Activated naive CD8-positive, alpha-beta T cell treated with anti-CD3 and anti-CD28 coated beads, Interleukin-2, amount 50 U/mL, for 24 hours (primary cell): ENCODE measurements at regions not wholly inside any gene's neighbourhood (a gene's known extent, or its start where the extent isn't known, plus 50 kb on each side); places are given as distances from the start of the nearest gene placed in this dataset.

ENCODE experiments used
- ATAC-seq: fragments of 150-1000 bp; cut with Tn5 transposase; one replicate; pipeline ENCODE4 v1.10.0; 2021
- DNase-seq: peaks from one replicate; pipeline ENCODE4 v3.0.0; 2021
- H3K27ac Mint-ChIP-seq: one replicate; pipeline ENCODE4 v1.8.0; 2021; ENCODE audit warnings: mild to moderate bottlenecking, mixed read lengths
- H3K27me3 Mint-ChIP-seq: one replicate; pipeline ENCODE4 v1.8.0; 2021; ENCODE audit warnings: mixed read lengths
- H3K36me3 Mint-ChIP-seq: one replicate; pipeline ENCODE4 v1.8.0; 2021; ENCODE audit warnings: low read depth, mixed read lengths
- H3K4me1 Mint-ChIP-seq: one replicate; pipeline ENCODE4 v1.8.0; 2021; ENCODE audit warnings: mixed read lengths
- H3K4me3 Mint-ChIP-seq: one replicate; pipeline ENCODE4 v1.8.0; 2021; ENCODE audit warnings: mild to moderate bottlenecking, moderate library complexity, mixed read lengths
- H3K9me3 Mint-ChIP-seq: one replicate; pipeline ENCODE4 v1.8.0; 2021; ENCODE audit warnings: mixed read lengths

DNA sequence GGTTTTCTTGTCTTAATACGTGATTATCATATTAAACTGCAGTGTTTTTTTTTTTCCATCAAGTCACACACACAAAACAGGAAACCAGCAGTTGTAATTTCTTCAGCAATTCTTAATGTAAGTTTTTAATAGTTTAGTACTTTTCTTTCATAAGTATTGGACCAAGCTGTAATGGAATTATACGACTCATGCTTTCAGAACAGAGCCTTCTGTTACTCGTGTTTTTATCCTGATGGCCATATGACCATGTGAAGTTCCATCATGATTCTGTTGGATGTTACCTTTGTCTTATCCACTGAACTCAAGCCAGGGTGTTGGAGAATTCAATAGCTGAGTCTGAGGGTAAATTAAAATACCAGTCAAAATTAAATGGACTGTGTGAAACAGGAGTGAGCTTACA, 72.0 kb upstream of the S1PR1 start:
- no peak for ATAC-seq
- Mint-ChIP-seq H3K27ac (no peak overlapping the region), H3K27me3 (no peaks in the 10 kb centered on the region), H3K9me3 (no peaks in the 10 kb centered on the region), H3K4me1 (peaks cover 45% of the 10 kb centered on the region), H3K36me3 (no peaks in the 10 kb centered on the region), H3K4me3 (no peak overlapping the region)
- no peak for DNase-seq

DNA sequence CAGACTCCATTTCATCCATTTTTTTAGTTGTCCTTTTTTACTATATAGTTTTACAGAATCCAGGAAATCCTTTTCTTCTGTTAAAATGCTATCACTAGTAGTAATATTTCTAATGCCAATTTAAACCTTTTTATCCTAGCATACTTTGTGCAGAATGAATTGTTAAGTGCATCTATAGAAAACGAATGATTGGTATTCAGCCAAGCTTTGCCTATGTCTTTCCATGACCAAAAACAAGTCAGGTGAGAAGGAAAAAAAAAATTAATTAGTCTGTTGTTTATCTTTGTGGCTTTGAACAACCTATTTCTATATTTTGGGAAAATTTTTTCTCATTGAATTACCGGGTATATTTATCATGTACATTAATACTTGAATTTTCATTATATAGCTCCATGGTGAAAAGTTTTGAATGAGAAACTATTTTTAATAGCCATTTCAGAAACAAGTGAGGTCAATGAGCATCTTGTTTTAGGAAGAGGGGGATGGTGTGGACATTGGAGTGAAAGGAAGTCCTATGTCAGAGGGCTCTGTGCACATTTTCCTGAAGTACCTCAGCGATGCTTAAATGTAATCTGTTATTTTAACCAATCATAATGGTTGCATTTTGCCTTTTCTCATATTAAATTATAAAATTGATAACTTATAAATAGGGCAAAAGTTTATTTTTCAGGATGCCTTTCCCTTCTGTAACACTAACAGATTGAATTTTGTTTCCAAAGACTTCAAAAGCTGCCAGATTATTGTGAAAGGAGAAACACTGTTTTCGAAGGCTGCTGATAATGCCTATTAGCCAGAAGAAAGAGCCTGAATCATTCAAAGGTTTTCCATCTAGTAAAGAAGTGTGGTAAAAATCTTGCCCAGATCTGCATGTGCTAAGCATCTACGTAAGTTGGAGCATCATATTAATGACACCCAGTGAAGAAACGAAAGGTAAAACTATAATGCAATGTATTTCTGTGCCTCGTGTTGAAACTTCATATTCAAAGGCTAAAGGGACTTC, 73.8 kb upstream of the S1PR1 start:
- Mint-ChIP-seq H3K9me3 (no peaks in the 10 kb centered on the region), H3K36me3 (peaks cover 2% of the 10 kb centered on the region), H3K27ac (no peak overlapping the region), H3K4me3 (no peak overlapping the region), H3K4me1 (peaks cover 40% of the 10 kb centered on the region), H3K27me3 (no peaks in the 10 kb centered on the region)
- ATAC-seq (no peak), DNase-seq (no peak)

DNA sequence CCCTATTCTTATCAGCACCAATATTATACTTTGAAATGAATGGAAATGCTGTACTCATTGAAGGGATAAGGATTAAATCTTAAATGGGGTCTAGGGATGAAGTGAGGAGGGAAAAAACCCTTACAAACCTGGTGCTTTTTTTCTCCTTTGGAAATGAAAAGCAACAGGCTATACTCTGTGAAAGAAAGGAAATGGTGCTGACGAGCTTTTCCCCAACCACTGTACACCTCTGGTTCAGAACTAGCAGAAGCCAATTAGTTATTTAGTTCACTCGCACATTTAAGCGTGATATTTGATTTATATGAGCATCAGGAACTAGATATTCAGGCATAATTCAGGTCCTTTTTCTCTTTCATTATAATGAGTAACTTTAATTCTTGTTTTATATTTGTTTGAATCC, 74.5 kb upstream of the S1PR1 start:
- H3K27ac Mint-ChIP-seq = no peak overlapping the region
- DNase-seq (no peak), ATAC-seq (no peak)
- H3K4me3 Mint-ChIP-seq = no peak overlapping the region
- peaks cover 32% of the 10 kb centered on the region for H3K4me1 Mint-ChIP-seq
- peaks cover 2% of the 10 kb centered on the region for H3K36me3 Mint-ChIP-seq
- no peaks in the 10 kb centered on the region for H3K9me3 Mint-ChIP-seq
- H3K27me3 Mint-ChIP-seq = no peaks in the 10 kb centered on the region

DNA sequence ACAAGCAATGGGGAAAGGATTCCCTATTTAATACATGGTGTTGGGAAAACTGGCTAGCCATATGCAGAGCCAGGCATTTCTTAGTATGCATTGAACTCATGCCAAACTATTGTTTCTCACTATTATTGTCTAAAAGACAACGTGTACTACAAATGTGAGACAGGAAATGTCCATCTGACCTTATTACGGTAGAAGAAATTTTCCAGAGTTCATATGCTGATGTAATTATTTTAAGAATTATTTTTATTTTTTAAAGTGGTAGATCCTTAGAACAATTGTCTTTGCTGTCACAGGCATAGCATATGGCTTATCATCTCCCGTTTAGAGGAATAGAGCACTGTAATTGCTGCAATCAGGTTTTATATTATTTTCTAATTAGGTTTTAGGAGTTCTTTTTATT, 75.2 kb upstream of the S1PR1 start:
- Mint-ChIP-seq H3K27ac (no peak overlapping the region), H3K27me3 (no peaks in the 10 kb centered on the region), H3K4me1 (peaks cover 25% of the 10 kb centered on the region), H3K4me3 (no peak overlapping the region), H3K36me3 (peaks cover 2% of the 10 kb centered on the region), H3K9me3 (no peaks in the 10 kb centered on the region)
- no peak for ATAC-seq
- DNase-seq = no peak

DNA sequence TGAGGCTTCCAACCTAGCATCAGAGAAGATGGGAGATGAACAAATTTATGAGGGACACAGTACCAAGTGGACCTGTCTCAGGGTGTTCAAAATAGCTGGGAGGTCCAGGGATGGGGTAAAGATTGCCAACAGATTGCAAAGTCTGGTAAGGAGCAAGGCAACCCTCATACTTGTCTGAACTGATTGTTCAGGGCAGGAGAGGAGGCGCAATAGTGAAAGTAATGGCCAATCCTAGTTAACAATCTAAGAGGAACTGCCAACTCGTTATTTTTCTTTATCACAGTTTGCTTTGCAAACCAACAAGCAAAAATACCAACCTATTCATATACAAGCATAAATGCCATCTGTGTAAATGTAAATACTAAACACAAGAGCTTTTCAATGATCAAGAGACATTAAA, 78.4 kb upstream of the S1PR1 start:
- peaks cover 2% of the 10 kb centered on the region for H3K36me3 Mint-ChIP-seq
- ATAC-seq = no peak
- H3K4me1 Mint-ChIP-seq = peaks cover 24% of the 10 kb centered on the region
- no peak for DNase-seq
- no peaks in the 10 kb centered on the region for H3K27me3 Mint-ChIP-seq
- H3K9me3 Mint-ChIP-seq = no peaks in the 10 kb centered on the region
- no peak overlapping the region for H3K4me3 Mint-ChIP-seq
- H3K27ac Mint-ChIP-seq = no peak overlapping the region

DNA sequence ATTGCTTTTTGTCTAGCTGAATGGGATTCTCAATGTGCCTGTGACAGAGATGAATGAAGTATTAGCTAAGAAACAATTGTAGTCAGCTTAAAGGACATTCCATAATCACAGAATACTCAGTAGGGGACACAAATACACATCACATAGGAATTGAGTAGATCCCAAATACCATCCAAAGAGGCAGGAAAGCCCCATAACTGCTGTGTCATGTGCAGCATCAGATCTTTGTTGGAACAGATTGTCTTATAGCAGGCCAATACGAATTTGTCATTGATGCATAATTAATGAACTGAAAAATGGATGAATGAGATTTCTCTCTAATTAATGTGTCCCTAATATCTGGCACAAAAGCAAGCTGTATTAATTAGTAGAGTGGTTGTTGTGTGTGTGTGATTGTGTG, 82.3 kb upstream of the S1PR1 start:
- ATAC-seq (no peak), DNase-seq (no peak)
- H3K27me3 Mint-ChIP-seq = no peaks in the 10 kb centered on the region
- H3K4me1 Mint-ChIP-seq = peaks cover 44% of the 10 kb centered on the region
- H3K36me3 Mint-ChIP-seq = no peaks in the 10 kb centered on the region
- no peak overlapping the region for H3K4me3 Mint-ChIP-seq
- H3K27ac Mint-ChIP-seq = no peak overlapping the region
- H3K9me3 Mint-ChIP-seq = no peaks in the 10 kb centered on the region

- ATAC-seq = peak; percentile 100
- no peaks in the 10 kb centered on the region for H3K9me3 Mint-ChIP-seq
- DNase-seq = no peak
- peaks cover 52% of the 10 kb centered on the region for H3K4me1 Mint-ChIP-seq
- no peaks in the 10 kb centered on the region for H3K36me3 Mint-ChIP-seq
- no peaks in the 10 kb centered on the region for H3K27me3 Mint-ChIP-seq
- peak overlapping the region; percentile 72 for H3K27ac Mint-ChIP-seq
- H3K4me3 Mint-ChIP-seq = peak overlapping the region; percentile 5
These were observed 83.1 kb upstream of the S1PR1 start for GRCh38 chr1:101153692-101154091.

- Mint-ChIP-seq H3K27ac (peak overlapping the region; percentile 57), H3K9me3 (no peaks in the 10 kb centered on the region)
These were observed 84.2 kb upstream of the S1PR1 start for GRCh38 chr1:101152633-101153032.

DNA sequence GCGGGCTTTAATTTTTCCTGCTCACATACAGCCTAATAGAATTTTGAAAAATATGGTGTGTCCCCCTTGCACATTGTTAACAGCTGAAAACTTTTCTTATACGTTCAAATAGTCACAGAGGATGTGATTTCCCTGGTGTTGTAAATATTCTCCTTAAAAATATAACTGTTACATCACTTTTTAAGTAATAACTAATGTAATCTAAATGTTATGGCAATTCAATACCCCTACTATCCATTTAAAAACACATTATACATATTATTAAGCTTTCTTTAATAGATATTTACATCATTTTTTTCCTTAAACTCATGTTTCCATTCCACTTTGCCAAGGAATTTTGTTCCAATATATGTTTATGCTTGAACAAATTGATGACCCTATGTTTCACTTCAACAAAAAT, 85.5 kb upstream of the S1PR1 start:
- Mint-ChIP-seq H3K36me3 (no peaks in the 10 kb centered on the region), H3K4me1 (peaks cover 50% of the 10 kb centered on the region), H3K4me3 (no peak overlapping the region), H3K27me3 (no peaks in the 10 kb centered on the region), H3K9me3 (no peaks in the 10 kb centered on the region), H3K27ac (no peak overlapping the region)
- no peak for DNase-seq
- no peak for ATAC-seq

More at GRCh38 chr1:101152633-101153032, 84.2 kb upstream of the S1PR1 start:
- ATAC-seq = no peak
- Mint-ChIP-seq H3K4me3 (no peak overlapping the region), H3K27me3 (no peaks in the 10 kb centered on the region), H3K4me1 (peaks cover 50% of the 10 kb centered on the region), H3K36me3 (no peaks in the 10 kb centered on the region)
- DNase-seq = no peak

GRCh38 chr1:101150670-101151069, 86.1 kb upstream of the S1PR1 start:
- ATAC-seq = no peak
- no peak overlapping the region for H3K4me3 Mint-ChIP-seq
- no peaks in the 10 kb centered on the region for H3K36me3 Mint-ChIP-seq
- peaks cover 51% of the 10 kb centered on the region for H3K4me1 Mint-ChIP-seq
- no peaks in the 10 kb centered on the region for H3K27me3 Mint-ChIP-seq
- no peak for DNase-seq
- H3K27ac Mint-ChIP-seq = no peak overlapping the region
- H3K9me3 Mint-ChIP-seq = no peaks in the 10 kb centered on the region

- Mint-ChIP-seq H3K4me1 (peaks cover 52% of the 10 kb centered on the region), H3K9me3 (no peaks in the 10 kb centered on the region), H3K36me3 (no peaks in the 10 kb centered on the region), H3K4me3 (no peak overlapping the region), H3K27me3 (no peaks in the 10 kb centered on the region), H3K27ac (no peak overlapping the region)
- ATAC-seq (no peak), DNase-seq (no peak)
These were observed 86.6 kb upstream of the S1PR1 start for GRCh38 chr1:101150266-101150665.

- ATAC-seq (no peak), DNase-seq (no peak)
- Mint-ChIP-seq H3K36me3 (no peaks in the 10 kb centered on the region), H3K27ac (peak overlapping the region; percentile 5), H3K4me3 (no peak overlapping the region), H3K9me3 (no peaks in the 10 kb centered on the region), H3K4me1 (peaks cover 49% of the 10 kb centered on the region), H3K27me3 (no peaks in the 10 kb centered on the region)
These were observed 87.8 kb upstream of the S1PR1 start for GRCh38 chr1:101148980-101149379.

DNA sequence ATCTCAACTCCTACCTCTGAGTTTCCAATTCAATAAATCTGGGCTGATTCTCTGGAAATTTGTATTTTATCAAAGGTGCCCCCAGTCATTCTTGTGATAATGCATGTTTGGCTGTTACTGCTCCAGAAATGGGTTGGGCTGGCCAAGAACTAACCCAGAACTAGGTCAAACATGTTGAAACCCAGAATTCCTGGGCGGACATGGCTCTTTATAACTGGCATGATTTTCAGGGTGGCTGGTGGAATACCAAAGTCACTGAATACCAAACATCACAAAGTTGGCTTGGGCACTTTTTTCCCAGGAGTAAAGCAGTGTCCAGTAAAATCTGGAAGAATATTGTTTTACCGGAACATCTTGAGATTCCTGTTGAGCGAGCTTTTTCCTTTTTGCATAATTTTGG, 89.4 kb upstream of the S1PR1 start:
- Mint-ChIP-seq H3K4me1 (peaks cover 37% of the 10 kb centered on the region), H3K27me3 (no peaks in the 10 kb centered on the region), H3K4me3 (no peak overlapping the region), H3K9me3 (no peaks in the 10 kb centered on the region), H3K27ac (no peak overlapping the region), H3K36me3 (no peaks in the 10 kb centered on the region)
- DNase-seq = no peak
- no peak for ATAC-seq

DNA sequence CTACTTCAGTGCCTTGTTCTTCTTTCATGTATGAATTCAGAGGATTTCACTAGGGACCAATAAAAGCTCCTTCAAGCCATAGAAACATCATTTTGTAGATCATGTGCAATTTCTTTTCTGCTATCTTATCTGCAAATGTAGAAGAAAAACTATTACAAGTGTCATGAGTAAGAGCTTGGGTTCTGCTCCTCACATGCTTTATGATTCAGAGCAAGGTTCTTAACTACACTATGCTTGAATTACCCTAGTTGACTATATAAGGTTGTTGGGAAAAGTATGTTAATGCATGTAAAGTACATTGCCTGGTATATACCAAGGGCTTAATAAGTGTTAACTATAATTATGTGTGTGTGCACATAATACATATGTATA, 91.4 kb upstream of the S1PR1 start:
- ATAC-seq = peak; percentile 51

GRCh38 chr1:101144671-101145448, 92.0 kb upstream of the S1PR1 start:
- peak overlapping the region; percentile 53 for H3K27ac Mint-ChIP-seq
- ATAC-seq = peak; percentile 62

More for the DNA sequence above, 91.4 kb upstream of the S1PR1 start:
- Mint-ChIP-seq H3K4me1 (peaks cover 32% of the 10 kb centered on the region), H3K27me3 (no peaks in the 10 kb centered on the region), H3K27ac (peak overlapping the region; percentile 53), H3K9me3 (no peaks in the 10 kb centered on the region), H3K4me3 (no peak overlapping the region), H3K36me3 (no peaks in the 10 kb centered on the region)
- no peak for DNase-seq

More at GRCh38 chr1:101144671-101145448, 92.0 kb upstream of the S1PR1 start:
- Mint-ChIP-seq H3K4me1 (peaks cover 33% of the 10 kb centered on the region), H3K9me3 (no peaks in the 10 kb centered on the region), H3K36me3 (no peaks in the 10 kb centered on the region), H3K4me3 (no peak overlapping the region), H3K27me3 (no peaks in the 10 kb centered on the region)
- no peak for DNase-seq
